Kasumi-1 (cell line): ENCODE measurements at regions not wholly inside any gene's neighbourhood (a gene's known extent, or its start where the extent isn't known, plus 50 kb on each side); places are given as distances from the start of the nearest gene placed in this dataset.

Source experiments
- DNase-seq, 2 experiments: peaks; one replicate each; lab custom pipeline; 2025; lab: John Stamatoyannopoulos, UW

DNA sequence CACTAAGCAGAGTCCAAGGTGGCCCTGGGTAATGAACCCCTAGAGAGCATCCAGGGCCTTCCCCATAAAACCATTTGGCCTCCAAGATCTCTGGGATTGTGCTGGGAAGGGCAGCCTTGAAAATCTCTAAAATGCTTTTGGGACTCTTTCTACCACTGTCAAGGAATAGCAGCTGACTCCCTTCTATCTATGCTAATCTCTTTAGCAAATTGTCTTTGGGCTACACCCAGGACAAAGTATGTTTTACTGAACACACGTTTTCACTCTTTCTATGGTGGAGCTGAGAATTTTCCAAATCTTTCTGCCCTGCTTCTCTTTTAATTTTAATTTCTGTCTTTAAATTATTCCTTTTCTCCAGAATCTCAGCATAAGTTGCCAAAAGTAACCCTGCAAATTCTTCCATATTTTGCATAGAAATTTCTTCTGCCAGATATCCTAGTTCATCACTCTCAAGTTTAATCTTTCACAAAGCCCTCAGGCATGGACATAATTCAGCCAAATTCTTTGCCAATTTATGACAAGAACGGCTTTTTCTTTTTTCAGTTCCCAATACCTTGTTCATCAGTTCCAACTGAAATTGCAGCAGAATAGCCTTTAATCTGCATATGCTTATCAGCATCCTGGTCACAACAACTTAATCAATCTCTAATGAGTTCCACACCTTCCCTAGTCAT is 687.0 kb upstream of the ADGRL4 start:
- DNase-seq: no peak

GRCh38 chr1:79692519-79692918 is 686.0 kb upstream of the ADGRL4 start:
- no peak for DNase-seq

- no peak for DNase-seq
Observed at GRCh38 chr1:79688932-79689331, 682.4 kb upstream of the ADGRL4 start.

DNA sequence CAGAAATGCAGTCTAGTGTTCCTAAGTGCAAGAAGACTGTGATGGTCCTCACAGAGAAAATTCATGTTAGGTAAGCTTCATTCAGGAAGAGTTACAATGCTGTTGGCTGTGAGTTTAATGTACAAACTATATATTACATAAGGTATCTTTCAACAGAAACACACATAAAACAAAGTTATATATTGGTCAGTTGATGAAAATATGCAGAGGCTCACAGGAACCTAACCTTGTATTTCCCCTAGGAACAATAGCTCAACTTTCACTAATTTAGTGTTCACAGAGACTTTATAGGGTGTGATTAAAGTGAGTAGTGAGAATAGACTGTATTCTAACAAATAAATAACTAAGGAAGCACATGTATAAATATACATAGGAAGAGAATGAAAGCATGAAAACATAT is 676.9 kb upstream of the ADGRL4 start:
- DNase-seq: no peak

- no peak for DNase-seq
Observed at GRCh38 chr1:79682478-79682877, 675.9 kb upstream of the ADGRL4 start.

- no peak for DNase-seq
Observed at GRCh38 chr1:79681382-79681781, 674.9 kb upstream of the ADGRL4 start.

GRCh38 chr1:79679916-79680315 is 673.4 kb upstream of the ADGRL4 start:
- no peak for DNase-seq

- DNase-seq: peak; percentile 24 to 31
Observed at GRCh38 chr1:79667848-79668696, 661.5 kb upstream of the ADGRL4 start.

DNA sequence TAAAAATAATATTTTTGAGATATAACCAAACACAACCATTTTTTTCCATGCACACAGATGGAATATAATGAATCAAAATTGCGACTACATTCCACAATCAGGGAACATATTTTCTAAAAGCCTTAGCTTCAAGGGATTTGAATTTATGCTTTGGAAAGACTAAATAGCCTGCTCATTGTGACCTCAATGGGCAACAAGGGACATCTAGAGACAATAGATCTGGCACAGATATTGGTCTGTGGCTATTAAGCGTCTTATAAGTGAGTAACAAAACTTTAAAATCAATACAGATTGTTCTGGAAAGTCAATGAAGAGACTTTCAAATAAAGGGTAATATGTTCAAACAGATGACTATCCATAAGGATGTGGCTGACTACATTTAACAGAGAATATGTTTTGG is 660.6 kb upstream of the ADGRL4 start:
- DNase-seq: no peak

GRCh38 chr1:79663916-79664315 is 657.4 kb upstream of the ADGRL4 start:
- no peak for DNase-seq

DNA sequence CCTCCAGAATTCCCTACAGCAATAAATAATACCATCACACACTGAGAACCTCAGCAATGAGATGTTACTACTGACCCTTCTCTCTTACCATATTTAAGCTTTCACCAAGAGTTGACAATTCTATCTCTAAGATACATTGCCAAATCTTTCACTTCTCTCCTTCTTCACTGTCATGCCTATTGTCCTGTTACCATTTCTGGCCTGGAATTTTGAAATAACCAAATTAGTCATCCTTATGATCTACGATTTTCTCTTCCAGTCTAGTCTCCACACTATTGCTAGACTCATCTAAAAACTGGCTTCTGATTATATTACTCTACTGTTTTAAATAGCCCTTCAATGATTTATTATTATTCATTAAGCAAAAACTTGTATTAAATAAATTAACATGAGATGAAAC is 656.1 kb upstream of the ADGRL4 start:
- DNase-seq: no peak

- DNase-seq: no peak
Observed at GRCh38 chr1:79660129-79660528, 653.6 kb upstream of the ADGRL4 start.

GRCh38 chr1:79657951-79658658 is 651.6 kb upstream of the ADGRL4 start:
- DNase-seq: no peak

GRCh38 chr1:79655876-79656275 is 649.3 kb upstream of the ADGRL4 start:
- no peak for DNase-seq

DNA sequence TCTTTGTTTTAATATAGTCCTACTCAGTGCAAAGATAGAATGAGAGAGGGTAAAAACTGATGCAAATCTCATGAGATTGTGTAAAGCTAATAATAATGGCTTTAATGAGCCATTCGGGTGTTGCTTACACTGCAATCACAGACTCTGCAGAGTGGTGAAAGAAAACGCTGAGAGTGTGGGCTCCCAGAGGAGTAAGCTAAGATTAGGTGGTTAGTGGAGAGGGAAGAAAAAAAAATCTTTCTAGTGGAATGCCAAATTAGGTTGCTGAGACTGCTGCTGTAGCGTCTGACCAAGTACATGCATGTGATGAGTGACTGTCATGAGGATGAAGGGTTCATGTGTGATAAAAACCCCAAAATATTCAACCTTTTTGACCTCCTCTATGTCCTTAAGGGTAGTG is 645.9 kb upstream of the ADGRL4 start:
- DNase-seq: no peak

- DNase-seq: no peak
Observed at GRCh38 chr1:79648126-79648525, 641.6 kb upstream of the ADGRL4 start.

DNA sequence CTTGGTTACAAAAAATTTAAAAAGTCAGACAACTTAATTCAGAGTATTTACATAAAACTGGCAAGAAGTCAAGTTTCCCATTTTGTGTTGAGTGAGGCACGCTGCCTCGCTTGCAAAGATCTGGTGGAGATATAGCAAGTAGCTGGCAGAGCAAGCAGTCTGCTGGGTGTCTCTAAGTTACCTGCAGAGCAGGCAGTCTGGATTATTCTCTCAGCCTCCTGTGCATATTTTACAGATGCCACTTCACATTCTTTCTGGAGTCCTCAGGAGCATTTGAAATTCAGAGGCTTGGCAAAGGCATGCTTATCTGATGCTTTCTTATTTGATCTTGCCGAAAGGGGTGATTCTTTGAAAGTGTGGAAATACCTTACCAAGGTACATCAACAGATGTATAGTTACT is 640.4 kb upstream of the ADGRL4 start:
- no peak for DNase-seq

DNA sequence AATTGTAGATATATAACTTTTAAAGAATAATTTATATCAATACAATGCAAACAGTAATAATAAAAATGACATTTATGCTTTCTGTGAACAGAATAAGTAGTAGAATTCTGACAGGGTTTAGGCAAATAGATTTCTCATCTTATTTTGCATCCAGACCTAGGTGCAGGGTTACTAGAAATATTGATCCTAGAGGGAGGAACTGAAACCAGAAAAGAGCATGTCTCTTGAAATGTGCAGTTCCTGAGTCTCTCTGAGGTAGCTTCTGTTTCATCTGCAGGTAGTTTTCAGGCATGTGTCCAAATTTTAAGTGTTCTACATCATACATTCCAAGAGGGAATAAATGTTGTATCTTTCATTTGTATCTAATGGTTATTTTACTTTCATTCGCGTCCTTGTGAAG is 631.9 kb upstream of the ADGRL4 start:
- no peak for DNase-seq

- no peak for DNase-seq
Observed at GRCh38 chr1:79633456-79633855, 626.9 kb upstream of the ADGRL4 start.

GRCh38 chr1:79629414-79629813 is 622.9 kb upstream of the ADGRL4 start:
- DNase-seq: no peak

DNA sequence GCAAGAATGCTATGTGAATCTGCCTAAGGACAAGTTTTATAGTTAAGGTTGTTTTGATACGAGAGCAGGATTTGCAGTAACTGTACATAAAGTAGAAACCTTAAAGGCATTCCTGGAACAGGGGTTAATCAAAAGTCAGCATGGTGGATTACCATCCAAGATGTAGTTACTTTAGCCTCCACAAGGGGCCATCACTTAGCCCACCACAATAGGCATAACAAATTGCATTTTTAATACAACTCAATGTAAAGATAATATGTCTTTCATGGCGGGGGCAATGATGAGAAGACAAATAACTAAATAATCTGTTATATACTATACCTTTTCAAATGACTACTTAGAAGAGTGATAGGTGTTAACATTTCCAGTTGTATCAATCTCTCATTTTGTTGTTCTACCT is 611.2 kb upstream of the ADGRL4 start:
- peak in 1 of 2 experiments; percentile 8 for DNase-seq

DNA sequence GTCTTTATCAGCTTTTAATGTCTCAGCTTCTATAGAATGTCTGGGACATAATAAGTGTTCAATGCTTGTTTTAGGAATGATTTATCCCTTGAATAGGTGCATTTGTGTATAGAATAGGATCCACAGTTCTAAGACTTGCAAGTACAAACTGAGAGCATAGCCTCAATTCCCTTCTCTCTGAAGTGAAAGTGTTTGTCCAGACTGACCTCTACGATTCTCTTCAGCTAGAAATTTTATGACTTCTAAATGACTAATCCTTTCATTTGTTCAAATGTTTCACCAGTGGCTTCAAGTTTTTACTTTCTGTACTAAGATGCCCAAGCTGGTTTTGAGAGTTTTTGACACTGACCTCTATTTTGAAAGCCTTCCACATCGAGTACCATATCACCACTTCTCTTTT is 608.2 kb upstream of the ADGRL4 start:
- no peak for DNase-seq

DNA sequence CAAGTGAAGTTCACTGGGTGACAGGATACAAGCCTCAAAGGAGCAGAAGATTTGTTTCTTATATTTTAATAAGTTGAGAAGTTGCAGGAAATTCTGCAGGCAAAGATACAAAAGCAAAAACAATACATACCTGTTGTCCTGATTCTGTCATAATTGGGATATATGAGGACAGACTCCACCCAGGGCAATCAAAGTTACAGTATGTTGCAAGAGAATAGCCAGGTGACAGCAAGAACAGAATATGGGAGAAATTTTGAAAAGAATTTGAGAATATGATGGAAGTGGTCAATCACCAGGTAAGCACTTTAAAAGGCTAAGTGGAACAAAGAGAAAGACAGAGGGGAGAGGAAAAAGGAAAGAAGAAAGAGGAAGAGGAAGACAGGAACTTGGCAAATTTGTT is 607.6 kb upstream of the ADGRL4 start:
- DNase-seq: no peak
